ENCODE measurements at regions not wholly inside any gene's neighbourhood (a gene's known extent, or its start where the extent isn't known, plus 50 kb on each side); places are given as distances from the start of the nearest gene placed in this dataset.

DNA sequence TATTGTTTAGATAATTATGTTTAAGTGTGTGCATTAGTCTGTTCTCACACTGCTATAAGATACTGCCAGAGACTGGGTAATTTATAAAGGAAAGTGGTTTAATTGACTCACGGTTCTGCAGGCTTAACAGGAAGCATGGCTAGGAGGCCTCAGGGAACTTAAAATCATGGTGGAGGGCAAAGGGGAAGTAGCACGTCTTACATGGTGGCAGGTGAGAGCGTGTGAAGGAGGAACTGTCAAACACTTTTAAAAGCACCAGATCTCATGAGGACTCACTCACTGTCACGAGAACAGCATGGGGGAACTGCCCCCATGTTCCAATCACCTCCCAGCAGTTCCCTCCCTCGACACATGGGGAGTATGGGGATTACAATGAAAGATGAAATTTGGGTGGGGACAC is 203.5 kb upstream of the GOT2 start:
- TF ChIP-seq POLR2A (IDR thresholded peaks at IDR 0.05; ENCODE audit: low read depth, low read length) (no peak), TAF1 (IDR thresholded peaks at IDR 0.05; ENCODE audit: borderline replicate concordance, low read depth, low read length) (no peak)

Measured in GM12892 (cell line).